GM19455 (cell line): ENCODE measurements at regions not wholly inside any gene's neighbourhood (a gene's known extent, or its start where the extent isn't known, plus 50 kb on each side); places are given as distances from the start of the nearest gene placed in this dataset.
"Not testable (repeated sequence)": the region's sequence is repeated elsewhere in the genome, so short reads cannot be mapped to it uniquely, and the experiment has no call there.

Source experiments
- ATAC-seq: cut with Tn5 transposase; IDR thresholded peaks from one replicate; pipeline ENCODE4 v1.9.1; 2021; ENCODE audit not compliant: unreplicated experiment

DNA sequence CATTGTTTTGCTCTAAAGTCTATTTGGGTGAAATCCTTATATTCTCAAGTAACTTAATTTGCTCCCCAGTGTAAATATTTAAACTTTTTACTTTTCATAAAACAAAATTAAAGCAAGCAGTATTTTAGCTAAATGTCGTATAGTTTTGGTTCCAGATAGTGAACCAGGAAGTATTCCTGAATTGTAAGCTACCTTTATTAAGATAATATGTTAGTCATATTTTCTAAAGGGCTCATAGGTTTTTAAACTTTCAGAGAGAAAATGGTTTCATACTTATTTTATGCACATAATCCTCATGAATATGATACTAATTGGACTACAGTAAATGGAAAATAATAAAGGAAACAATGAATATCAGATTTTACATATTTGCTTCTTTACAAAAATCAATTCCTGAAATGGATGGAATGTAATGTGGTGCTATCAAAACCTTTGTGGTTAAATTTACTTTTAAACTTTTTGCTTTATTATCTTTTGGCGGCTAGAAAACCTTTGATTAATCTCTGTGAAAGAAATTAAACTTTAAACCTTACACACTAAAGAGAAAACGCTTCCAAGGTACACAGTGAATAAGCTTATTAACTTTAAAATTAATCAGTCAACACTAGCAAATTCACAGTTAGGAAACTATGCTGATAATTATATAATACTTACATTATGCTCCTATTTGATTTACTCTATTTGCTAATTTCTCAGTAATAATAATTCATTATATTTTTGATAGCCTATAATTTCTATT, 76.6 kb upstream of the RHOBTB1 start:
- no peak for ATAC-seq

DNA sequence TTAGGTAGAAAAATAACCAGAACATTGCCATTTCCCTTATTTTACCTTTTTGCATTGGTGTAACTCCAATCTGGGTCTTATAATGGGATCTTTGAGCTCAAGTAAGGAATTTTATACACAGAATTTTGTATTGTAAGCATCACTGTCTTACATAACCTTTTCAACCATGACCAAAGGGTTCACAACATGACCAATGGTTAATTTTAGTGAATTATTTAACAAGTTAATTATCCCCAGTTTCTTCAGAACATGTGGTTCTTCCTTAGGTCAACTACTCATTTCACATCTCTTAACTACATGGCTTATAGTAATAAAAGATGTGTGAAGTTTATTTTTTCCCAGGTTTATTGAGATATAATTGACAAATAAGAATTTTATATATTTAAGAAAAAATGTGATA, 74.2 kb upstream of the RHOBTB1 start:
- no peak for ATAC-seq

DNA sequence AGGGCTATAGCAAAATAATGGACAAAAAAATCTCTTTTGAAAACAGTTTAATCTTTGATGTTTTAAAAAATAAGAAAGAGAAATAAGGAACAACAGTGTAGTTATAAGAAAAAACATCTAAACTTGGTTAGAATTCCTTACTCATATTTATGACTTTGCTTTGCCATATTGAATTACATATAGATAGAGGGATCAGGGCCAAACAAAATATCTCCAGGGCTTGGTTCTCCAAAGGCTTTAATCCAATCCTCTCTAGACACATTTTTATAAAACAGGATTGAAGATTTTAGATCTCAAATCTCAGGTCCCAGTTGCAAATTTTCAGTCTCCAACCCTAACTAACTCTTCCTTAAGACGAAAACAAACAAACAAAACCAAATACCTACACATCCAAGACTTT, 72.6 kb upstream of the RHOBTB1 start:
- no peak for ATAC-seq

DNA sequence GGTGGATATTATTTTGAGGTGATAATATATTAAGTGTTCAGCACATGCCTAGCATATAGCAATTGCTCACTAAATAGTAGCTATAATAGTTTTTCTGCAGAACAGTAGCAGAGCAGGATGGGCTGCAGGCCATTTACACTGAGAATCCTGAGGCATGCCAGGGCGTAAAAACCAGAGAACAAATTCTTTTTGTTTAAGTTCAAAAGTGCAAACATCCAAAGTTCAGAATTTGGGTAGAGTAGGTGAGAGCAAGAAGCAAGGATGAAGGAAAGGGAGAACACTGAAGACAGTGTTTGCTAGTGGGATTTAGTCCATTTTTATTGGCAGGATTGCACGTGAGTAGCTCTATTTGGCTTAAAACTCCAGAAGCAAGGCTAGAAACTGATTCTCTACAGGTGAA, 72.0 kb upstream of the RHOBTB1 start:
- ATAC-seq = no peak

DNA sequence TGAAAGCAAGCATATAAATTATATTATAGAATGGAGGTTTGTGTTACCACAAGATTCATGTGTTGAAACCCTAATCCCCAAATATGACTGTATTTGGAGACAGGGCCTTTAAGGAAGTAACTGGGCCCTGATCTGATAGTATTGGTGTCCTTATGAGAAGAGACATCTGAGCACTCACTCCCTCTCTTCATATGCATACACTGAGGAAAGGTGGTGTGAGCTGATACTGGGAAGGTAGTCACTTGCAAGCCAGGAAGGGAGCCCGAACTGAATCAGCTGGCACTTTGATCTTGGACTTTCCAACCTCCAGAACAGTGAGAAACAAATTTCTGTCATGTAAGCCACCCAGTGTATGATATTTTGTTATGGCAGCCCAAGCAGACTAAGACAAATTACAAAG, 66.9 kb upstream of the RHOBTB1 start:
- no peak for ATAC-seq

DNA sequence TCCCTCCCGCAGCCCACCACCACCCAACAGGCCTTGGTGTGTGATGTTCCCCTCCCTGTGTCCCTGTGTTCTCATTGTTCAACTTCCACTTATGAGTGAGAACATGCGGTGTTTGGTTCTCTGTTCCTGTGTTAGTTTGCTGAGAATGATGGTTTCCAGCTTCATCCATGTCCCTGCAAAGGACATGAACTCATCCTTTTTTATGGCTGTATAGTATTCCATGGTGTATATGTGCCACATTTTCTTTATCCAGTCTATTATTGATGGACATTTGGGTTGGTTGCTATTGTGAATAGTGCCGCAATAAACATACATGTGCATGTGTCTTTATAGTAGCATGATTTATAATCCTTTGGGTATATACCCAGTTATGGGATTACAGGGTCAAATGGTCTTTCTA, 59.1 kb upstream of the RHOBTB1 start:
- not testable (repeated sequence) for ATAC-seq

DNA sequence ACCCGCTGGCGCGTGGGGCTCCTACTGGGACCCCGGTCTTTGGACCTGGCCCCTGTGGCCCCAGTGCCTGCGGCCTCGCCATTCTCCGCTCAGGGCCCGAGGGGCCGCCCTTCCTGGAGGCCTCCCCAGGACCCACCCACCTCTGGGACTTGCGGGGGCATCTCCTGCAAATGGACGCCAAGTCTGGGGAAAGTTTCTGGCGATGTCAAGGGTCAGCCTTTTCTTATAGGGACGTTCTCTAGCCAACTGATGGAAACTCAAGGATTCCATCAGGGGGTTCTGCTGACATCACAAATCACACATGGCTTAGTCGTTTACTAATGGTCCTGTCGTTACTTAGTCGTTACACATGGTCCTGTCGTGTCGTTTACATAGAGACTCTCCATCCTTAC, 57.7 kb upstream of the RHOBTB1 start:
- no peak for ATAC-seq

DNA sequence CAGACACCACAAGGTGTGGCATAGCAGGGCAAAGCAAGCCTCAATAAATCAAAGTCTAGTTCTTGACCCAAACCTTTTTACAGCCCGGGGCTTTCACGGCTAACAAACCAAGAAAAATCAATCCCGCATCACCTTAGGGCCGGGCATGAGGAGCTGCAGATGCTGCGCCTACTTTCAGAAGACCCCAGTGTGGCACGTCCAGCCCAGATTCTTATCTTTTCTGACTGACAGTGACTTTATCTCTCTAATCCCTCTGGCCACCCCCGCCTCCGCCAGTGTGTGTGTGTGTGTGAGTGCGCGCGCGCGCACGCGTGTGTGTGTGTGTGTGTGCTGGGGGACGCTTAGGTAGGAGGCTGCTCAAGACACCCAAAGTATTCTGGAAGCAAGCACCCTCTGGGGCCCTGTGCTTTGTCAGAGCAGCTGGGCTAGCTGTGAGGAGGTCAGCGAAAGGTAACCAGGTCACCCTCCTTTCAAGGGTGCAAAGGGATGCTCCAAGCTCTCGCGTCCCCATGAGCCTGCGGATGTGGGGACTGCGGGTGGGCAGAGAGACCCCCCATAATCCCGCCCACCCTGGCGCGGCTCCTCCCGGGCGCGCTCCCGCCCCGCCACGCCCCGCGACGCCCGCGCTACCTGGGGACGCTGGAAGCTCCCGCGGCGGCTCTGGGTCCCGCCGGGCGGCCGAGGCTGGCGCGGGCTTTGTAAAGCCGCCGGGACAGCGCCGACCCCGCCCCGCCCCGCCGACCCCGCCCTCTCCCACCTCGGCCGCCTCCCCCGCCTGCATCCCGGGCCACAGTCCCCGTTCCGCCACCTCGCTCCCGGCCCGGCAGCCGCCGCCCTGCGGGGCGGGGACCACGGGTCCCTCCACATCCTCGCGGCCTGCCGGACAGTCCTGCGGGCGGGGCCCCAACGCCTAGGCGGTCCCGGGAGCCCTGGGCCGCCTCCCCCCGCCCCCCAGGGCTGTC, 57.1 kb upstream of the RHOBTB1 start:
- ATAC-seq = no peak

DNA sequence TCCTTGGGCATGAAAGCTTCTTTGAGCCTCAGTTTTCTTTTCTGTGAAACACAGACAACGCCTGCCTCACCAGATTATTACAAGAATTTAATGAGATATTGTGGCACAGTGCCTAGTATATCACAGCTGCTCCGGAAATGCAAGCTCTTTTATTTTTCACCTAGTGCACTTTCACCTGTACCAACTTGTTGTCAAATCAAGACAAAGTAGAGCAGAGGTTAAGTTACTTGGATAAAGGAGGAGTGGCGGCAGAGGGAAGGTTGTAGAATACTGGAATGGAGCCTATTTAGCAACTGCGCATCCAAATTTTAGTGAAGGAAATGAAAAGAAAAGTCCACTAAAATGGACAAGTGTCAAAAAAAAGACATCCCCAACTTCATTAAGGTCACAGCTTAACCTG, 54.9 kb upstream of the RHOBTB1 start:
- no peak for ATAC-seq

DNA sequence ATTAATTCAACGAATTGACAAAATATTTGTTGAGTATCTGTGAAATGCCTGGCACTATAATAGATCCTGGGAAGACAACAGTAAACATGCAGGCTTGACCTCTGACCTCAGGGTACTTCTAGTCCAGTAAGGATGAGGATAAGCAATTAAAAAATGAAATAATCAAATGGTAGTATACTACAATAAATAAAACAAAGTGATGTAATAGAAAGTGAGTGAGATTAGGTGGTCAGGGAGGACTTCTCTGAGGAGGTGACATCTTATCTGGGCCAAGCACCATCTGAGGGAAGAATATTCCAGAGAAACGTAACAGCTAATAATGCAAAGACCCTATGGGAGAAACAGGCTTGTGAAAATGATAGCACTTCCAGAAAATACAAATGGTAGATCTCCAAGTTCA, 50.1 kb upstream of the RHOBTB1 start:
- no peak for ATAC-seq
